Chondrocyte (in vitro differentiated cells): ENCODE measurements at regions not wholly inside any gene's neighbourhood (a gene's known extent, or its start where the extent isn't known, plus 50 kb on each side); places are given as distances from the start of the nearest gene placed in this dataset.
A peak's percentile ranks its signal among the peaks of the same experiment; 100 is the strongest.

Source experiments
- DNase-seq: peaks from one replicate; pipeline ENCODE4 v3.0.0; 2021; ENCODE audit warnings: mixed read lengths, low spot score
- H3K27ac Mint-ChIP-seq: one replicate; pipeline ENCODE4 v1.8.0; 2021; ENCODE audit warnings: mild to moderate bottlenecking, moderate library complexity, mixed read lengths; ENCODE audit not compliant: unreplicated experiment
- H3K27me3 Mint-ChIP-seq: 2 replicates; pipeline ENCODE4 v1.8.0; 2021; ENCODE audit warnings: low read depth, mixed read lengths
- H3K36me3 Mint-ChIP-seq: 2 replicates; pipeline ENCODE4 v1.8.0; 2021; ENCODE audit warnings: low read depth, mixed read lengths
- H3K4me1 Mint-ChIP-seq: 2 replicates; pipeline ENCODE4 v1.8.0; 2021; ENCODE audit warnings: low read depth, mild to moderate bottlenecking, mixed read lengths
- H3K4me3 Mint-ChIP-seq: one replicate; pipeline ENCODE4 v1.8.0; 2021; ENCODE audit warnings: mild to moderate bottlenecking, moderate library complexity, mixed read lengths; ENCODE audit not compliant: unreplicated experiment
- H3K9me3 Mint-ChIP-seq: 2 replicates; pipeline ENCODE4 v1.8.0; 2021; ENCODE audit warnings: low read depth, mixed read lengths
- CTCF ChIP-seq: fragments of 200-600 bp; sonication (generic); IDR thresholded peaks from 2 replicates; pipeline ENCODE4 v1.5.0; 2021; ENCODE audit warnings: antibody characterized with exemption, mild to moderate bottlenecking, moderate library complexity

GRCh38 chr6:139855671-139856311 lies 481.3 kb upstream of the CITED2 start:
- H3K9me3 Mint-ChIP-seq: peaks cover 1% of the 10 kb centered on the region
- peak overlapping the region; percentile 70 for H3K27ac Mint-ChIP-seq
- no peaks in the 10 kb centered on the region for H3K36me3 Mint-ChIP-seq
- H3K4me1 Mint-ChIP-seq: peaks cover 47% of the 10 kb centered on the region
- H3K4me3 Mint-ChIP-seq: no peak overlapping the region
- DNase-seq: no peak
- no peak for TF ChIP-seq CTCF
- H3K27me3 Mint-ChIP-seq: no peaks in the 10 kb centered on the region

- no peak for TF ChIP-seq CTCF
- no peak for DNase-seq
- Mint-ChIP-seq H3K4me3 (no peak overlapping the region), H3K4me1 (peaks cover 47% of the 10 kb centered on the region), H3K27ac (peak overlapping the region; percentile 8), H3K27me3 (no peaks in the 10 kb centered on the region), H3K9me3 (peaks cover 12% of the 10 kb centered on the region), H3K36me3 (peaks cover 3% of the 10 kb centered on the region)
These were observed 479.0 kb upstream of the CITED2 start for GRCh38 chr6:139853302-139853992.

- peaks cover 47% of the 10 kb centered on the region for H3K4me1 Mint-ChIP-seq
These were observed 478.2 kb upstream of the CITED2 start for GRCh38 chr6:139852488-139853140.

GRCh38 chr6:139852067-139852466 lies 477.6 kb upstream of the CITED2 start:
- no peak for TF ChIP-seq CTCF
- DNase-seq: no peak
- no peak overlapping the region for H3K4me3 Mint-ChIP-seq
- peaks cover 3% of the 10 kb centered on the region for H3K36me3 Mint-ChIP-seq
- H3K4me1 Mint-ChIP-seq: peaks cover 46% of the 10 kb centered on the region
- H3K9me3 Mint-ChIP-seq: peaks cover 12% of the 10 kb centered on the region
- no peak overlapping the region for H3K27ac Mint-ChIP-seq
- no peaks in the 10 kb centered on the region for H3K27me3 Mint-ChIP-seq

More at GRCh38 chr6:139852488-139853140, 478.2 kb upstream of the CITED2 start:
- Mint-ChIP-seq H3K27ac (no peak overlapping the region), H3K9me3 (peaks cover 12% of the 10 kb centered on the region), H3K4me3 (no peak overlapping the region), H3K36me3 (peaks cover 3% of the 10 kb centered on the region), H3K27me3 (no peaks in the 10 kb centered on the region)
- DNase-seq: no peak
- TF ChIP-seq CTCF: no peak

- peaks cover 3% of the 10 kb centered on the region for H3K36me3 Mint-ChIP-seq
- H3K27me3 Mint-ChIP-seq: no peaks in the 10 kb centered on the region
- no peak for DNase-seq
- H3K27ac Mint-ChIP-seq: no peak overlapping the region
- peaks cover 12% of the 10 kb centered on the region for H3K9me3 Mint-ChIP-seq
- H3K4me3 Mint-ChIP-seq: no peak overlapping the region
- peaks cover 38% of the 10 kb centered on the region for H3K4me1 Mint-ChIP-seq
- no peak for TF ChIP-seq CTCF
These were observed 476.8 kb upstream of the CITED2 start for GRCh38 chr6:139851206-139851605.
